K562 (cell line): ENCODE measurements at regions not wholly inside any gene's neighbourhood (a gene's known extent, or its start where the extent isn't known, plus 50 kb on each side); places are given as distances from the start of the nearest gene placed in this dataset.

Source experiments
- ATAC-seq: fragments of 200-7000 bp; cut with Tn5 transposase; 3 replicates; pipeline ENCODE4 v1.9.1; 2020; ENCODE audit warnings: moderate library complexity
- BruUV-seq: library from RNA; stranded (reverse); fragments of 400-500 nt; replicated peaks from 2 replicates; lab custom pipeline; 2021; lab: Mats Ljungman, UMichigan
- CTCF ChIA-PET: fragments of 300-600 bp; formaldehyde crosslinking; extraction: SDS; loops from one replicate; lab custom pipeline; 2021; ENCODE audit warnings: low intra/inter-chr PET ratio; lab: Yijun Ruan, JAX
- POLR2A ChIA-PET: fragments of 300-600, 350-650 bp; sonication (Branson Sonifier 250); formaldehyde crosslinking; extraction: SDS; loops from one replicate; lab custom pipeline; 2021; ENCODE audit warnings: antibody characterized with exemption, inconsistent platforms; lab: Yijun Ruan, JAX
- DNase-seq, 4 experiments: peaks; one replicate each; pipeline versions ENCODE4 v3.0.0 to v3.0.0-alpha.2; 2011 to 2018; ENCODE audit warnings: low spot score in 3 of 4, mixed read lengths in 3 of 4; ENCODE audit errors: extremely low read depth in 1 of 4
- FAIRE-seq: peaks from 2 replicates; lab custom pipeline; 2011; peaks lifted over from hg19 to GRCh38; lab: Jason Lieb, UNC
- H2AFZ ChIP-seq: 2 replicates; pipeline ENCODE4 v1.6.0; 2011; ENCODE audit warnings: low read depth, low read length, control low read depth, inconsistent platforms
- H3K27ac ChIP-seq: fragments of 200-600 bp; 3 replicates; pipeline ENCODE4 v1.8.0; 2011; ENCODE audit warnings: low read depth, mild to moderate bottlenecking, control low read depth, inconsistent platforms, low read length, moderate library complexity, mixed read lengths; ENCODE audit errors: extremely low read depth
- H3K27me3 ChIP-seq, 2 experiments: fragments of 300-600 bp in 1 of 2; 2 replicates in 1 of 2; 3 replicates in 1 of 2; pipeline versions ENCODE4 v1.6.0 to v1.8.0; 2011; ENCODE audit warnings: inconsistent platforms in 2 of 2, low read length in 2 of 2, mild to moderate bottlenecking in 1 of 2, mixed read lengths in 1 of 2, moderate library complexity in 1 of 2; ENCODE audit not compliant: control insufficient read depth in 2 of 2, insufficient read depth in 2 of 2
- H3K36me3 ChIP-seq: fragments of 300-600 bp; 3 replicates; pipeline ENCODE4 v1.8.0; 2011; ENCODE audit warnings: mild to moderate bottlenecking, low read length, inconsistent platforms; ENCODE audit not compliant: control insufficient read depth, insufficient read depth
- H3K4me1 ChIP-seq, 2 experiments: fragments of 200-600 bp in 1 of 2; replicated peaks in 1 of 2; 2 replicates in 1 of 2; 3 replicates in 1 of 2; pipeline versions ENCODE4 v1.5.1 to v1.8.0; 2011; ENCODE audit warnings: inconsistent platforms in 2 of 2, low read length in 2 of 2, mild to moderate bottlenecking in 1 of 2, mixed read lengths in 1 of 2, moderate library complexity in 1 of 2; ENCODE audit not compliant: control insufficient read depth in 2 of 2, insufficient read depth in 2 of 2
- H3K4me2 ChIP-seq: 2 replicates; pipeline ENCODE4 v1.6.1; 2011; ENCODE audit warnings: low read length, control low read depth, inconsistent platforms, mixed read lengths; ENCODE audit not compliant: insufficient read depth
- H3K4me3 ChIP-seq: fragments of 200-600 bp; sonication (generic), shearing (Covaris generic); 2 replicates; pipeline ENCODE4 v1.5.1; 2016; ENCODE audit warnings: control low read depth, inconsistent platforms
- H3K79me2 ChIP-seq: fragments of 200-600 bp; 3 replicates; pipeline ENCODE4 v1.8.0; 2011; ENCODE audit warnings: low read length, inconsistent platforms; ENCODE audit not compliant: control insufficient read depth, insufficient read depth
- H3K9ac ChIP-seq, 2 experiments: 2 replicates each; pipeline versions ENCODE4 v1.6.0 to v1.6.1; 2011; ENCODE audit warnings: low read depth in 2 of 2, low read length in 2 of 2, control low read depth in 1 of 2, inconsistent platforms in 1 of 2, mild to moderate bottlenecking in 1 of 2, mixed read lengths in 1 of 2; ENCODE audit not compliant: insufficient read depth in 1 of 2
- H3K9me1 ChIP-seq: one replicate; pipeline ENCODE4 v1.6.0; 2011; ENCODE audit warnings: inconsistent platforms, mild to moderate bottlenecking, low read length, moderate library complexity; ENCODE audit not compliant: control insufficient read depth, insufficient read depth
- H3K9me3 ChIP-seq: replicated peaks from 2 replicates; pipeline ENCODE4 v1.5.1; 2011; ENCODE audit warnings: low read depth, low read length, inconsistent platforms; ENCODE audit not compliant: control insufficient read depth, insufficient read depth
- H4K20me1 ChIP-seq: replicated peaks from 2 replicates; pipeline ENCODE4 v1.6.1; 2011; ENCODE audit warnings: low read length, inconsistent platforms, mixed read lengths; ENCODE audit not compliant: control insufficient read depth, insufficient read depth
- BCL6 ChIP-seq: fragments of 250-450 bp; sonication (Bioruptor Pico); IDR thresholded peaks from 2 replicates; pipeline ENCODE4 v1.4.0; 2020
- CTCFL ChIP-seq: IDR thresholded peaks from 2 replicates; pipeline ENCODE4 v1.6.1; 2011; ENCODE audit warnings: borderline replicate concordance, low read depth, mild to moderate bottlenecking, moderate library complexity, low read length; ENCODE audit not compliant: insufficient read depth, poor library complexity, severe bottlenecking
- DEAF1 ChIP-seq: fragments of 450-650 bp; formaldehyde crosslinking; IDR thresholded peaks from 2 replicates; pipeline ENCODE4 v1.4.0; 2020; ENCODE audit warnings: mild to moderate bottlenecking, moderate library complexity
- MEF2D ChIP-seq: conservative IDR thresholded peaks from 2 replicates; pipeline ENCODE4 v1.6.1; 2016; ENCODE audit warnings: low read depth, missing genetic modification characterization, missing compliant biosample characterization
- NR2F6 ChIP-seq: fragments of 450-650 bp; formaldehyde crosslinking; IDR thresholded peaks from 2 replicates; pipeline ENCODE4 v1.4.0; 2020; ENCODE audit warnings: mild to moderate bottlenecking
- POLR3G ChIP-seq: IDR thresholded peaks from 2 replicates; pipeline ENCODE4 v1.6.1; 2011; ENCODE audit not compliant: insufficient read length, insufficient replicate concordance; ENCODE audit errors: extremely low read depth
- ZNF507 ChIP-seq: conservative IDR thresholded peaks from 2 replicates; pipeline ENCODE4 v1.6.1; 2017; ENCODE audit warnings: missing genetic modification characterization, missing compliant biosample characterization
- ZNF764 ChIP-seq: fragments of 250-450 bp; sonication (Bioruptor Pico); IDR thresholded peaks from 2 replicates; pipeline ENCODE4 v1.4.0; 2020; ENCODE audit warnings: low read depth, mild to moderate bottlenecking, moderate library complexity
- ZNF79 ChIP-seq: fragments of 250-450 bp; sonication (Bioruptor Pico); IDR thresholded peaks from 2 replicates; pipeline ENCODE4 v1.4.0; 2020; ENCODE audit warnings: low read depth, mild to moderate bottlenecking, moderate library complexity
- ZZZ3 ChIP-seq: fragments of 450-650 bp; IDR thresholded peaks from 2 replicates; pipeline ENCODE4 v1.6.1; 2016; ENCODE audit warnings: antibody characterized with exemption, mild to moderate bottlenecking, moderate library complexity
- WGBS: fragments of 100-300 bp; shearing (Covaris generic); methylation state at CpG from one replicate; pipeline ENCODE4 v1.1.6; 2016; ENCODE audit warnings: low coverage, mixed read lengths; ENCODE audit not compliant: insufficient coverage; ENCODE audit errors: missing lambda C conversion rate; 5-methylcytosine and 5-hydroxymethylcytosine counted together
- in situ Hi-C: fragments of 300-500 bp; cut with MboI; formaldehyde crosslinking; loops from 4 replicates; pipeline ENCODE4 v1.15.0; 2018; ENCODE audit warnings: inconsistent platforms, mixed read lengths
- intact Hi-C: fragments of 100-400 bp; cut with micrococcal nuclease; formaldehyde crosslinking; loops from 2 replicates; pipeline ENCODE4 v1.14.2; 2022

GRCh38 chr1:118290571-118290970 lies 105.5 kb upstream of the SPAG17 start:
- ChIA-PET CTCF (no interaction called here), POLR2A (no interaction called here)
- TF ChIP-seq BCL6 (no peak), DEAF1 (CRISPR knock-in tag) (no peak), NR2F6 (CRISPR knock-in tag) (no peak), ZNF507 (tag) (no peak), CTCFL (no peak), MEF2D (tag) (no peak), ZZZ3 (no peak), POLR3G (no peak), ZNF764 (no peak), ZNF79 (CRISPR knock-in tag) (no peak)
- H3K4me3 ChIP-seq = no peak overlapping the region
- 2% methylated on average over 6 of the region's 6 CpGs for WGBS
- H4K20me1 ChIP-seq = no peaks in the 10 kb centered on the region
- BruUV-seq = no TSS peak
- H3K27me3 ChIP-seq = no peaks in the 10 kb centered on the region
- in situ Hi-C loops = no loop called here
- H3K79me2 ChIP-seq = no peaks in the 10 kb centered on the region
- H2AFZ ChIP-seq = no peak overlapping the region
- FAIRE-seq = no peak
- no peak overlapping the region for H3K9ac ChIP-seq
- no peak overlapping the region for H3K4me2 ChIP-seq
- intact Hi-C loops = no loop called here
- H3K9me3 ChIP-seq = no peaks in the 10 kb centered on the region
- no peak for DNase-seq
- H3K27ac ChIP-seq = no peak overlapping the region
- no peak for ATAC-seq
- H3K36me3 ChIP-seq = no peaks in the 10 kb centered on the region
- no peaks in the 10 kb centered on the region for H3K9me1 ChIP-seq
- no peaks in the 10 kb centered on the region for H3K4me1 ChIP-seq
